ENCODE measurements at regions not wholly inside any gene's neighbourhood (a gene's known extent, or its start where the extent isn't known, plus 50 kb on each side); places are given as distances from the start of the nearest gene placed in this dataset.
"Not testable (repeated sequence)": the region's sequence is repeated elsewhere in the genome, so short reads cannot be mapped to it uniquely, and the experiment has no call there.

DNA sequence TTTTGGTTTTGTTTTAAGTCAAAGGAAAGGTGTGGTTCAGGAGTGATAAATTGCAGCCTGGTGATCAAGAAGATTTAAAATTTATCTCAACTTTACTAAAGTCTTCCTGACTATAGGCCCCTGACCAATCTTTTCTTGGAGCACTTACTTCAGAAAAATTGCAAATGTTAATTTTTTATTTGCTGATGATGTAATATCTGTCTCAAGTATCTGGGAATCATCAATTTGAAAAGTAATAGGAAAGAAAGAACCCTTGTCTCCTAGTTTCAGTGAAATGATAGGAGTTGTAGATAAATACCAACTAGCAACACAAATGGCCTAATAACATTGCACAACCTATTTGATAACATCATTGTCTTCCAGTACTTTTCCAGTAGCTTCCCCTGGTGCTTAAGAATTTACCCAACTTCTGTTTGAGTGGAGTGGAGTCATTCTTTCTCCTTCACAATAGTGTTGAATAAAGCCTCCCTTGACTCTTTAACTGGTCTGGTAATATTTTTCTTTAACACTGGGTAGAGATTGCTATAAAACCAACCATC is 648.3 kb upstream of the ADGRB3 start:
- no peak overlapping the region for H3K4me3 ChIP-seq (ENCODE audit: low read length)
- no peak for TF ChIP-seq ZNF274 (IDR thresholded peaks at IDR 0.05; ENCODE audit: low read depth, low read length)

DNA sequence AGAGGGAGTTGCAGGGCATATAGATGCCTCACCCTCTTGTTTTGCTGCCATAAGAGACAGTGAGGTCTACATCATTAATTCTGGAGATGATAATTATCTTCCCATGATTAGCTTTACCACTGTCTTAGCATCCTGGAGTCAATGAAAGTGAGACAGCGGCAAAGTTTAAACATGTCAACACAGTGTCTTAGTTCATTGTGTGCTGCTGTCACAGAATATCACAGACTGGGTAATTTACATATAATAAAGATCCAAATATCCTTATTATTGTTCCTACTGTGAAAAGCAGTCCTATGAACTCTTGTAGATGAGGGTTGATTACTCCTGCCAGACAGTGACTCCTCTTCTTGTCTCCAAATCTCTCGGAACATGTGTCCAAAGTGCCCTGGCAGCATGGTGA is 658.6 kb upstream of the ADGRB3 start:
- no peak overlapping the region for H3K4me3 ChIP-seq (ENCODE audit: low read length)
- TF ChIP-seq ZNF274 (IDR thresholded peaks at IDR 0.05; ENCODE audit: low read depth, low read length) = no peak

DNA sequence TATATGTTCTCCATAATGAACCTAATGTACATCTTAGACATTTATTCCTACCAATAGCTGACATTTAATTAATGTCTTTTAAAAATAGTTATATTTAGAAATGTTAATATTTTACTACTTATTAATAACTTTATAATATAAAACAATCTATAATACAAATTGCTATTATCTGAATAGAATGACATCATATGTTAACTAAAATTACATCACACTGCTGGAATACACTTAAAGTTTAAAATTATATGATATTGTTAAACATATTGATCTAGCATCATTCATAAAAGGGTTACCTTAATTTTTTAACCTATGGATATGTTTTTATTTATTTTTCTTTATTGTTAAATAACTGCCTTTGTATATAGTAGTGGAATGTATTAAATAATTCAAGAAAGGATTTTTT is 660.2 kb upstream of the ADGRB3 start:
- no peak overlapping the region for H3K4me3 ChIP-seq (ENCODE audit: low read length)

DNA sequence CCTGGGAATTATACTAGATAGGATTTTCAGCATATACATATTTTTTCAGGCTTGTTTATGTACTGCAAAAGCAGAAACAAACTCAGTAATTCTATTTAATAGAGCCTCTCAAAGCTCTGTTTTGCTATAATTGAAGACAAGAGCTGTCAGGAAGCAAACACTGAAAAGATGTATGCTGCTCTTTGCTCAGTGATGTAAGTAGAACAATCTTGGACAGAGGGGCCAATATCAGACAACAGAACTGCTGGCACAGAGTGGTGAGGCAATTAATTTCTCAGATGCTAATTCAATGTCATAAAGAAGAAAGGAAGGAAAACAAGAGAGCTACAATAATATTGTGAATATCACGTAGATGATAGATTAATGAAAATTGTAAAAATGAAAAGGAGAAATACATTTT is 663.3 kb upstream of the ADGRB3 start:
- H3K4me3 ChIP-seq (ENCODE audit: low read length) = no peak overlapping the region
- no peak for TF ChIP-seq ZNF274 (IDR thresholded peaks at IDR 0.05; ENCODE audit: low read depth, low read length)

More for the DNA sequence above, 660.2 kb upstream of the ADGRB3 start:
- TF ChIP-seq ZNF274 (IDR thresholded peaks at IDR 0.05; ENCODE audit: low read depth, low read length) = no peak

DNA sequence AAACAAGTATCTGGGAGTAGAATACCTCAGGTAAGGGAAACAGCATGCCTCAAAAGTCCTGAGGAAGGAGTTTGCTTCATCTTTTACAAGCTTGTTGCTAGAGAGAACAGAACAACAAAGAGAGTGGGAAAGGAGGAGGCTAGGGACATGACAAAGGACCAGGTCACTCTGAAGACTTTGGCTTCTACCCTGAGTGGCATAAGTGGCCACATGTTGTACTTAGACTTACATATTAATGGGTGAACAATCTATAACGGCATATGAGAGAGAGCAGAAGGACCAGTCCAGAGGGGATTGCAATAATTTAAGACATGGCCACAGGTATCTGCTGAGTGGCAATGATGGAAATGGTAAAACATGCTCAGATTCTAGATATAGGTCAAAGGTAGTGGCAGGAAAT is 668.3 kb upstream of the ADGRB3 start:
- H3K4me3 ChIP-seq (ENCODE audit: low read length) = no peak overlapping the region
- no peak for TF ChIP-seq ZNF274 (IDR thresholded peaks at IDR 0.05; ENCODE audit: low read depth, low read length)

DNA sequence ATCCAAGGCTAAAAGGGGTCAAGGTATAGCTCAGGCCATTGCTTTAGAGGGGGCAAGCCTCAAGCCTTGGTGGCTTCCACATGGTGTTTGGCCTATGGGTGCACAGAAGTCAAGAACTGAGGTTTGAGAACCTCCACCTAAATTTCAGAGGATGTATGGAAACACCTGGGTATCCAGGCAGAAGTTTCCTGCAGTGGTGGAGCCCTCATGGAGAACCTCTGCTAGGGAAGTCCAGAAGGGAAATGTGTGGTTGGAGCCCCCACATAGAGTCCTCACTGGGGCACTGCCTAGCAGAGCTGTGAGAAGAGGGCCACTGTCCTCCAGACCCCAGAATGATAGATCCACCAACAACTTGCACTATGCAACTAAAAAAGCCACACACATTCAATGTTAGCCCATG is 678.7 kb upstream of the ADGRB3 start:
- H3K4me3 ChIP-seq (ENCODE audit: low read length) = no peak overlapping the region
- no peak for TF ChIP-seq ZNF274 (IDR thresholded peaks at IDR 0.05; ENCODE audit: low read depth, low read length)

DNA sequence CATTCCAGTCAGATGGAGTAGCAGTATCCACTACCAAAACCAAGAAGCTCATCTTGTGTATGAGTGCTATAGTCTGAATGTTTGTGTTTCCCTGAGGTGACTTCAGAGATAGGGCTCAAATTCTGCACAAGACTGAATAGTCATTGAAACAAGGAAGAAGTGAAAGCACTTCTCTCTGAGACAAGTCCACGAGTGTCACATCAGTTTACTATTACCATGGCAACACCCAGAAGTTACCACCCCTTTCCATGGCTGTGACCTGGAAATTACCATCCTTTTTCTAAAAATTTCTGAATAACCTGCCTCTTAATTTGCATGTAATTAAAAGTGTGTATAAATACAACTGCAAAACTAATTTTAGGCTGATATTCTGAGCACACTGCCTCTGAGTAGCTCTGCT is 682.1 kb upstream of the ADGRB3 start:
- no peak for TF ChIP-seq ZNF274 (IDR thresholded peaks at IDR 0.05; ENCODE audit: low read depth, low read length)
- no peak overlapping the region for H3K4me3 ChIP-seq (ENCODE audit: low read length)

DNA sequence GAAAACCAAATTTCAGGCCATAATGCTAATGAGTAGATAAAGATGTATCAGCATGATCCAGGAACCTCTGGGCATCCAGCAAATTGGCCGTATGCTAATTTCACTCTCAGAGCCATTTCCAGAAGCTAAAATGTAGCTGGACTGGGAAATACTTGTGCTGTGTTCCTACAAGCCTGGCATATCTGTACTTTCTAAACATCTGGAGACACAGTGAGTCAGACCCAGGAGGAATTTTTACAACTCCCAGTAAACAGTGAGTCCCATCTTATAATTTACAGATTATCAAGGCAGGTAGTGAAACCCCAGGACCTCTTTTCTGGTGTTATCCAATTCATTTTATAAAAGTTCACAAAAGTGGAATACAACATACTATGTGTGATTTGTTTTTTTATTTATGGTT is 683.0 kb upstream of the ADGRB3 start:
- H3K4me3 ChIP-seq (ENCODE audit: low read length) = no peak overlapping the region
- no peak for TF ChIP-seq ZNF274 (IDR thresholded peaks at IDR 0.05; ENCODE audit: low read depth, low read length)

DNA sequence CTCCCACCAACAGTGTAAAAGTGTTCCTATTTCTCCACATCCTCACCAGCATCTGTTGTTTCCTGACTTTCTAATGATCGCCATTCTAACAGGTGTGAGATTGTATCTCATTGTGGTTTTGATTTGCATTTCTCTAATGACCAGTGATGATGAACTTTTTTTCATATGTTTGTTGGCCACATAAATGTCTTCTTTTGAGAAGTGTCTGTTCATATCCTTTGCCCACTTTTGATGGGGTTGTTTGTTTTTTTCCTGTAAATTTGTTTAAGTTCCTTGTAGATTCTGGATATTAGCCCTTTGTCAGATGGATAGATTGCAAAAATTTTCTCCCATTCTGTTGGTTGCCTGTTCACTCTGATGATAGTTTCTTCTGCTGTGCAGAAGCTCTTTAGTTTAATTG is 687.3 kb upstream of the ADGRB3 start:
- not testable (repeated sequence) for H3K4me3 ChIP-seq (ENCODE audit: low read length)

DNA sequence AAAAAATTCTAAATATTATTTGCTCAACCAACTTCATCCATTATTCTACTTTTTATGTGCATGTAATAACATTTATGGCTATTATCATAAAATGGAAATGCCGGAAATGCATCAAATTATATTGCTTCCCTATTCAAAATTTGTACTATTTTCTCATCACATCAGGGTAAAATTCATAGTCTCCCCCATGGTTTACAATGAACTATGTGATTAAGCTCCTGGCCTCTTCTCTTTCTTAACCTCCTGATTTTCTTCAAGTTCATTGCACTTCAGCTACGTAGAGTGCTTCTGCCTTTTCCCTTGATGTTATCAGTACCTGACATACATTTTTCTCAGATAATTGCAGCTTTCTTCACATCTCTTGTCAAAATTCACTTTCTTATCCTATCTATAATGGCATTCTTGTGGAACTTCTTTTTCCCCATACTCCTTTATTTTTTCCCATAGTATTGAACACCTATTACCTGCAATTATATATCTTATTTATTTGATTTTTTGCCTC is 699.1 kb upstream of the ADGRB3 start:
- H3K4me3 ChIP-seq (ENCODE audit: low read length) = no peak overlapping the region
- no peak for TF ChIP-seq ZNF274 (IDR thresholded peaks at IDR 0.05; ENCODE audit: low read depth, low read length)

DNA sequence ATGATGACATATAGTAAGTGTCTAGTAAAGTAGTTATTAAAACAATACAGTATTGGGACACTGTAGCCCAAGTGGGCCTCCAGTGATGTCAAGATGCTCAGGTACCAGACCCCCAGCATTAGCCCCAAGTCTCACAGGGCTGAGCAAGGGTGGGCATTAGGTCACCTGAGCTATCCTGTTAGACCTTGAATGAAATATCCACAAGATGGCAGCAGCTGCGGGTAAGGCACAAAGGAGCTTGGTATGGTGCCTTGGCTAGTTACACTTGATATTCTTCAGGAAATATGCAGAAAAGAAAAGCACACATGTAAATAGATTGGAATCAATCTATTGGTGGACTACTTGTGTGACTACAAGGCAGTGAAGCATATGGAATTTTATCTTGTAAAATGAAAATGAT is 701.8 kb upstream of the ADGRB3 start:
- TF ChIP-seq ZNF274 (IDR thresholded peaks at IDR 0.05; ENCODE audit: low read depth, low read length) = no peak
- H3K4me3 ChIP-seq (ENCODE audit: low read length) = no peak overlapping the region

DNA sequence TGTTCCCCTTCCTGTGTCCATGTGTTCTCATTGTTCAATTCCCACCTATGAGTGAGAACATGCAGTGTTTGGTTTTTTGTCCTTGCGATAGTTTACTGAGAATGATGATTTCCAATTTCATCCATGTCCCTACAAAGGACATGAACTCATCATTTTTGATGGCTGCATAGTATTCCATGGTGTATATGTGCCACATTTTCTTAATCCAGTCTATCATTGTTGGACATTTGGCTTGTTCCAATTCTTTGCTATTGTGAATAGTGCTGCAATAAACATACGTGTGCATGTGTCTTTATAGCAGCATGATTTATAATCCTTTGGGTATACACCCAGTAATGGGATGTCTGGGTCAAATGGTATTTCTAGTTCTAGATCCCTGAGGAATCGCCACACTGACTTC is 712.5 kb upstream of the ADGRB3 start:
- not testable (repeated sequence) for H3K4me3 ChIP-seq (ENCODE audit: low read length)

DNA sequence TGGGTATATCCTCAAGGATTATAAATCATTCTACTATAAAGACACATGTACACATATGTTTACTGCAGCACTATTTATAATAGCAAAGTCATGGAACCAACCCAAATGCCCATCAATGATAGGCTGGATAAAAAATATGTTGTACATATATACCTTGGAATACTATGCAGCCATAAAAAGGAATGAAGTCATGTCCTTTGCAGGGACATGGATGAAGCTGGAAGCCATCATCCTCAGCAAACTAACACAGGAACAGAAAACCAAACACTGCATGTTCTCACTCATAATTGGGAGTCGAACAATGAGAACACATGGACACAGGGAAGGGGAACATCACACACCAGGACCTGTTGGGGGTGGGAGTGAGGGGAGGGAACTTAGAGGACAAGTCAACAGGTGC is 715.0 kb upstream of the ADGRB3 start:
- H3K4me3 ChIP-seq (ENCODE audit: low read length) = not testable (repeated sequence)

DNA sequence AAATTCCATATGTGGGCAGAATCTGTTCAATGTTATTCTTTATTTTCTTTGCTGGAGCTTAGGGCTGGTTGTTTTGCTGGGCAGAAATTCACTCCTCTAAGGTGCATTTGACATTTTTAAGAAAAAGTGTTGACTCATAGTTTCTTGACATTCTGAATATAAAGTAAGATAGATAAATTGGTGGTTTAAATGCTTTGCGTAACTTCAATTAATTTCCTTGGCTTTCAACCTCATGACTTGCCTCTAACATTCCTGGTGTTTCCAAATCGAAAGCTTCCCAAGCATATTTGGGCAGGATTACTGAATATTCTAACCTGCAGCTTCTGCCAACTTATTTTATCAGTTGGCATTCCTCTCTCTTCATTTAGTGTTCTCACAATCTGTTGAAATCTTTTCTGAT is 718.7 kb upstream of the ADGRB3 start:
- no peak for TF ChIP-seq ZNF274 (IDR thresholded peaks at IDR 0.05; ENCODE audit: low read depth, low read length)
- no peak overlapping the region for H3K4me3 ChIP-seq (ENCODE audit: low read length)

DNA sequence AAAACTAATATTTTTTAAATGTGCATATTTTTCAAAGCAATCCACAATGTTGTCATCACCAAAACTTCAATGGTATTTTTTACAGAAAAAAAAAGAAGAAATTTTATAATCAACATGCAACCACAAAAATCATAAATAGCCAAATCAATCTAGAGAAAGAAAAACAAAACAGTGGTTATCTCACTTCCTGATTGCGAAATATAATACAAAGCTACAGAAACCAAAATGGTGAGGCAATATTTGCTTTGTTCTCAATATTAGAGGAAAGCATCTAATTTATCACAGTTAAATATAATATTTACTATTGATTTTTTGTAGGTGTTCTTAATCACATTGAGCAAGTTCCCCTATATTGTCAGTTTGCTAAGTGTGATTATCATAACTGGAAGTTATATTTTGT is 720.7 kb upstream of the ADGRB3 start:
- no peak for TF ChIP-seq ZNF274 (IDR thresholded peaks at IDR 0.05; ENCODE audit: low read depth, low read length)

DNA sequence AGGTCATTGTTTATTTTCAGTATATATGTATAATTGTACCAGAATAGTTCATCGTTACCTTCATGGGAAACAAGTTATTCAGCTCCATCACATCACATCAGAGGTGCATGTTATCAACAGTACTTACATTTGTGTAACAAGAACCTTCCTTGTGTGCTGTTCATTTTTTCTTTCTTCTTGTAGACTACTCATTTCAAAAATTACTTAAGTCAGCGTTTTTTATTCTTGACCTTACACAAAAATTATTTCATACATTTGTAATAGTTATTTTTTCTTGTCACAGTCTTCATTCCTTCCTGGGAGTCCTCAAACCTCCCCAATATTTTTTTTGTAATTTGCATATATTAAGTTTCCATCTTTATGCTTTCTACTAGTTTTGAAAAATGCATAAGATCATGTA is 725.7 kb upstream of the ADGRB3 start:
- TF ChIP-seq ZNF274 (IDR thresholded peaks at IDR 0.05; ENCODE audit: low read depth, low read length) = no peak
- H3K4me3 ChIP-seq (ENCODE audit: low read length) = no peak overlapping the region

More for the DNA sequence above, 720.7 kb upstream of the ADGRB3 start:
- H3K4me3 ChIP-seq (ENCODE audit: low read length) = no peak overlapping the region

Measured in GM08714 (cell line).